ENCODE measurements at regions not wholly inside any gene's neighbourhood (a gene's known extent, or its start where the extent isn't known, plus 50 kb on each side); places are given as distances from the start of the nearest gene placed in this dataset.
A peak's percentile ranks its signal among the peaks of the same experiment; 100 is the strongest.

DNA sequence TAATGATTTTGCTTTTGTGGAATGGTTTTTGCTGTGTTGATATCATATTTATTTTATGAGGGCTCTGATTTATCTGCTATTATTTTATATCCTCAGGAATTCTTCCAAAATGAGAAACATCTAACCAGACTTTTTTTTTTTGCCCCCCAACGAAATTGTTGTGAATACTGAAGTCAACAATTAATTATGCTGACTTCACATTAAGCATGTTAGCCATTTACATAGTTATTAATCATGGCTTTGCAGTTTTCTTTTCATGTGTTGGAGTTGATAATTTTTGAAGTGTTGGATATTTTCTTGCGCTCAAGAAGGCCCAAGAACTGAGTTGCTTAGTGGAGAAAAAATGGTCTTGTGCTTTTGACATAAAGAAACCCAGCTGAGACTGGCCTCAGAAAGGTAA is 246.6 kb upstream of the CRY1 start:
- DNase-seq (ENCODE audit: extremely low read depth, low read depth, low spot score): no peak

DNA sequence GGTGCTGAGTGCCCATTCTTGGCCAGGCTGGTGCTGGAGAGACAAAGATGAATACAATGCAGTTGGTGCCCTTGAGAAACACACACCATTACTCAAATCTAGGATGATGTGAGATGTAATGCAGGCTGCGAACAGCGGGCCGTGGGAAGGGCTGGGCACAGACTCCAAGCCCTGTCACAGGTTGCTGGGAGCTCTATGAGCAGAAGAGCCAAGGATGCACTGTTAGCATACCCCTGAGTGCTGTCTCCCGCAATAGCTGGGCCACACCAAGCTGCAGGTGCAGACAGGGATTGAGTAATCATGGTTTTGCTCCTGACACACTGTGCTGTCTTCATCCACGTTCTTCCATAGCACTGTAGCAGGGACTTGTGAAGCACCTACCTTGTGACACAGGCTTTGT is 247.5 kb upstream of the CRY1 start:
- DNase-seq (ENCODE audit: extremely low read depth, low read depth, low spot score): no peak

DNA sequence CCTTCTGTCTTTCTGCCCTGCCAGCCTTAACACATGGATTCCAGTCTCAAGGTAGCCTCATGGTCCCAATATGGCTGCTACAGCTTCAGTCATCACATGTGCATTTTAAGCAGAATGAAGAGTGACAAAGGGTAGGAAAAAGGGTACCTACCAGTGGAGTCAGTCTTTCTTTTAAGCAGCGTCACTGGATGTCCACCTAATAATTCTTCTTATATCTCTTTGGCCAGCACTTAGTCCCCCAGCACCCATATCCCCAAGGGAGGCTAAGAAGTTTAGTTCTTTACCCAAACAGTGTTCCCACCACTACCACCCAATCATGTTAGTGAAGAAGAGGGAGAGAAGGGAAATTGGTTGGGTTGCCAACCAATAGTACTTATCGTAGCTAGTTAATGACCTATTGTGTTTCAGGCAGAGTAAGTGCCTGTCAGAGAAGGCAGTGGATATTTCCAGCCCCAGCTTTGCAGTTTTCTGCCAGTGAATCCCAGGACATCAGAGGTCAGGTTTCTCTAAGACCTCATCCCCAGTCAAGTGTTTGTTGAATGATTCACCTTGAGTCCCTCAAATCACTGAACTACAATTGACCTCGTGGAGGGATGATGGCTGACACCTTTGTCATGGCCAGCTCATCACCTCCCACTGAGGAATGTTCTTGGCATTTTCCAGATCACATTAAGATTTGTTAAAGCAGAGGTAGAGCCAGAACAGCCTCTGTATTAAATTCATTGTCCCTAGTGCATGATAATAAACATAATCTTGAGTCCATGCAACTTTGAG is 250.9 kb upstream of the CRY1 start:
- no peak for DNase-seq (ENCODE audit: extremely low read depth, low read depth, low spot score)

DNA sequence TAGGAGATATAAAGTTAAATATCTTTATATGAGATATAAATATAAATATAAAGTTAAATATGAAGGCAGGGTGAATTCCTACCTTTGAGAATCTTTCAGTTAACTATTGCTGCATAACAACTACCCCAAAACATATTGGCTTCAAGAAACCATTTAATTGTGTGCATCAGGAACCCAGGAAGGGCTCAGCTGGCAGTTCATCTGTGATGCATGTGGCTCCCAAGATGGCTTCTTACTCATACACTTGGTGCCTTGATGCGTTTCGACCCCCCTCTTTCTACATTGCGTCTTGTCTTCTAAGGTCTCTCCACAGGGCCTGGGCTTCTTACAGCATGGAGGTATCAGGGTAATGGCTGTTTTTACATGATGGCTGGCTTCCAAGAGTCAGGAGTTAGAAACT is 253.9 kb upstream of the CRY1 start:
- DNase-seq (ENCODE audit: extremely low read depth, low read depth, low spot score): no peak

DNA sequence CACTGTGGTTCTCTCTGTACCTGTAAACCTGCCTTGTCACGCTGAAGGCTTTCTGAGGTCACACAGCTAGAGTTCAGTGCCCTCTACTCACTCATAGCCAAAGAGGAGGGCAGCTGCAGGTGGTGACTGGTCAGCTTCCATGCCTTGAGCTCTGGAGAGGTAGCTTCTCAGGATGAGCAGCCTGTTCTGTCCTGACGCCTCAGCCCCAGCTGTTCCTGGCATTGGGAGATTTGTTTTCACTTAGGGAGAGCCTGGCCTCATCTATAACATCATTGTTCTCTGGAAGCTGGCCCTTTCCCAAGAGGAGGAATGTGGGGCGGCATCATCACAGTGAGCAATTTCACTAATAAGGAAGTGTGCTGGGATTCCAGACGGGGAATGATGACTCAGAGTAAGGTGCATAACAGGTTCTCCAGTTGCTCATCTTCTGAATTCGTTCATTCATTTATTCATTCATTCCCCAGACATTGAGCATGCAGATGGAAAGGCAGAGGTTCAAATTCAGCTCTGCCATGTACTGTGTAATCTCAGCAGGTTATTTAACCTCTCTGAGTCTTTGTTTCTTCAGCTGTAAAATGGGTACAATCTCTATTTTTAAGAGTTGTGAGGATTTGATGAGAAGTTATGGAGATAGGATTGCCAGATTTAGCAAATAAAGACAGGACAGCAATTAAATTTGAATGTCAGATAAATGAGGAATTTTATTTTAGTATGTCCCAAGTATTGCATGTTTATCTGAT is 255.8 kb upstream of the CRY1 start:
- DNase-seq (ENCODE audit: extremely low read depth, low read depth, low spot score): peak; percentile 25

DNA sequence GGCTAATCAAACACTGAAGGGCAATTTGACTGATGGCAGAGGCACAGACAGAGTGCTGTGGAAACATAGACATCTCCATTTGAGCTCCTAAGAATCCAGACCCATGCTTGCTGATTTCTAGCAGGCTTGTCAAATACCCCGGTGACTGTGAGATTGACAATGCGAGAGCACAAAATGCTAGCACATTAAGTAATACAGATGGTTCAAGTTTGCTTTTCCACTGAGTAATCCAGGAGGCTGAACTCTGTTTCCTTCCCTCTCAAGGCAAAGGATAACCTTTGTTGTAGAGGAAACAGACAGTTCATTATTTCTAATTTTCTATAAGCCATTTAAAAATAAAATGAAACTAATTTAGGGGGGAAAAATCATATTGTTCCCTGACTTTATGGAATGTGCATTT is 256.5 kb upstream of the CRY1 start:
- no peak for DNase-seq (ENCODE audit: extremely low read depth, low read depth, low spot score)

DNA sequence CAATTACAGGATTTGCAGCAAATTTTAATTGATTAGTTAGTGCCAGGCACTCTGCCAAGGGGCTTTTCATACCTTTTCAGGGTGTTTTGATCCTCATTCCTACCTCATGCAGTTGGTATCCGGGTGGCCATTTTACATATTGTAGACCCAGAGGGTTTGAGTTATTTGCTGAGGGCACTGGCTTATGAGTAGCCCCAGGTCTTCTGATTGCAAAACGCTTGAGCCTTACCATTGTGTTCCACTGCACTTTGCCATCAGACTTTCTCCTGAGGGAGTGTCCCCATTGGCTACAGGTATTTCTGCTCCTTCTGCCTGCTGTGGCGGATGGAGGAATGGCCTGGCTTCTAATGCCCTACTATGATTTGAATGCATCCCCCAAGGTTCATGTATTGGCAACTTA is 257.8 kb upstream of the CRY1 start:
- DNase-seq (ENCODE audit: extremely low read depth, low read depth, low spot score): no peak

DNA sequence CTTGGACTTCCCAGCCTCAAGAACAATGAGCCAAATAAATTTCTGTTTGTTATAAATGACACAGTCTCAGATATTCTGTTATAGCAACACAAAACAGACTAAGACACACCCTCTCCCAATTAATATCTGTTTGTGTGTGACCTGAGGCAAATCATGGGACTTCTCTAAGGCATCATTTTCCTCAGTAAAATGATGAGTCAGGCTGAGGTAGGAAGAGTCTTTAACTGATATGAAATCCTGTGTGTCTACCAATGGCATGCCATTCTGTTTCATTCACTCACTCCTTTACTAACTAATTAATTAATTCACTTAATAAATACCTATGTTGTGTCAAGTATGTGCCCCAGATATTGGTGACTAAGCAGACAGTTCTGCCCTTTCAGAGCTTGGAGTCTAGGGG is 258.4 kb upstream of the CRY1 start:
- DNase-seq (ENCODE audit: extremely low read depth, low read depth, low spot score): no peak

DNA sequence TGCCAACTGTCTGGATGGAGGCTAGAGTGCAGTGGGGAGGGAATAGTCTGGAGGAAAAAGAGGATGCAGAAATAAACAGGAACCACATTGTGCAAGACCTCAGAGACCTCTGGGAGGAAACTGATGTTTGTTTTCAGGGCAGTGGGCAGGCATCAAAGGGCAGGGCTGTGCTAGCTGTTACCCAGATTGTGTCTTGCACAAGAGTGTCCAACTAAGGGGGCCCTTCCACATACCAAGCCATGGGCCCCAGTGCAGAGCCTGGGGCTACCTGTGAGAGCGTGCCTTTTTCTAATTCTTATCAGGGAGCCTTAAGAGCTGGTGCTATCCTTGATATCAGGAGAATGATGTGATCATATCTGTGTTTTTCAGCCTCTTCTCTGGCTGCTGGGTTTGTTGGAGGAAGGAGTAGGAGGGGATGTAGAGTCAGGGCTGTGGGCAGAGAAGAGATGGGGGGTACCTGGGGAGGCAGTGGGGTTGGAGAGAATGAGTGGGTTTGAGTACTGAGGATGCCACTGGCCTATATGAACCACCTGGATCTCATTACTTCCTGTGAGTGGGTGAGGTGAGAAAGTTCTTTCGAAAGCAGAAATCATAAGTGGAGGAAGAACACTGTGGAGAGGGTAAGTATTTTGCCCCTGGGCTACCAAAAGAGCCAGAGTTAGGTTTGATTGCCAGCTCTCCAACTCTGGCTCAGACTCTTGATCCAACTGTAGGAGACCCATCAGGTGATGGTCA is 259.2 kb upstream of the CRY1 start:
- no peak for DNase-seq (ENCODE audit: extremely low read depth, low read depth, low spot score)

DNA sequence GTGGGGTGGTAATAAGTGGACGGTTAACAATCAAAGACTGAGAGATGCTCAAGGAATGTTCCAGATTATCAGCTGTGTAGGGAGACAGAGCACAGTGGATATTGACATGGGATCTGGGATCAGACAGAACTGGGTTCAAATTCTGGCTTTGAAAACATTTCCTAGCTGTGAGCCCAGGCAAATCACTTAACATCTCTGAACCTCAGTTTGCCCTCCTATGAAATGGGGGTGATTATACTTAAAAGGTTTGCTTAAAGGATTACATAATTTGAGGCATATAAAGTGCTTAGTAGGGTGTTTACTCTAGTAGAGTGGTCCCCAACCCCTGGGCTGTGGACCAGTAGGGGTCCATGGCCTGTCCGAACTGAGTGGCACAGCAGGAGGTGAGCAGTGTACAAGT is 260.0 kb upstream of the CRY1 start:
- no peak for DNase-seq (ENCODE audit: extremely low read depth, low read depth, low spot score)

DNA sequence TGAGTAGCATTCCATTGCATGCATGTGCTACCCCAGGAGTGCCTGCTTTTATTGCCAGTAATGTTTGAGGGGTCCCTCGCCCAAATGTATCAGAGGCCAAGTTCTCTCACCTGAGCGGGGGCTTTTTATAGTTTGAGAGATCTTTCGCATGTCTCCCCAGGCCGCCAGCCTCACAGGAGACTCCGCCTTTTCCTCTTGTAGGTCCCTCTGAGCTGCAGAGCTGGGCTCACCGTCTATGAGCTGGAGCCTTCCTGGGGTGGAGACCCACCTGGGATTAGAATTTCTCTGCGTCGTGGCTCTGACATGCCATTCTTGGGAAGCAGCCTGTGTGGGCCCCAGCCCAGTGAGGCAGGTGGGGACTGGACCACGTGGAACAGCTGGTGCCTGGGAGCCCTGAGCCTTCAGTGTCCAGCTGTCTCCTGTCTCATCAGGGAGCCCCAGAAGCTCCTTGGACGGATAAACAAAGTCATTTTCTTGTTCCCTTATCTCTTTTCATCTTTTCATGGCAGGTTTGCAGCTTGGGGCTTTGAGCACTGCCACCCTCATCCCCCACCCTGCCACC is 261.7 kb upstream of the CRY1 start:
- DNase-seq (ENCODE audit: extremely low read depth, low read depth, low spot score): no peak

DNA sequence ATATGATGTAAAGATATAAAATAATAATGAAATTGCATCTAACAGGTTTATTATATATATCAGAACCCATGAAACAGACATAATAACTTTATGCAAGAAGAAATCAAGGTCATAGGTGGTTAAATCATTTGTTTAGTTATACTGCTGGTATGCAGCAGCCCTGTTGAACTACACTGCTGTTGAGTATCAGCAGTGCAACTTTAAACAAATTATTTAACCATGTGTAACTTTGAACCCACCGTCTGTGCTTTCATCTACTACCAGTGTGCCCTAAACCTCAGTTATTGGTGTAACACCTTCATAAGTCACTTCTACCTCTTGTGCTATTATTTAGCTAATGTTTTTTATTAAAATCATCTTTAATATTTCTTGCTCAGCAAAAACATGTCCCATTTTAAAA is 262.3 kb upstream of the CRY1 start:
- DNase-seq (ENCODE audit: extremely low read depth, low read depth, low spot score): no peak

DNA sequence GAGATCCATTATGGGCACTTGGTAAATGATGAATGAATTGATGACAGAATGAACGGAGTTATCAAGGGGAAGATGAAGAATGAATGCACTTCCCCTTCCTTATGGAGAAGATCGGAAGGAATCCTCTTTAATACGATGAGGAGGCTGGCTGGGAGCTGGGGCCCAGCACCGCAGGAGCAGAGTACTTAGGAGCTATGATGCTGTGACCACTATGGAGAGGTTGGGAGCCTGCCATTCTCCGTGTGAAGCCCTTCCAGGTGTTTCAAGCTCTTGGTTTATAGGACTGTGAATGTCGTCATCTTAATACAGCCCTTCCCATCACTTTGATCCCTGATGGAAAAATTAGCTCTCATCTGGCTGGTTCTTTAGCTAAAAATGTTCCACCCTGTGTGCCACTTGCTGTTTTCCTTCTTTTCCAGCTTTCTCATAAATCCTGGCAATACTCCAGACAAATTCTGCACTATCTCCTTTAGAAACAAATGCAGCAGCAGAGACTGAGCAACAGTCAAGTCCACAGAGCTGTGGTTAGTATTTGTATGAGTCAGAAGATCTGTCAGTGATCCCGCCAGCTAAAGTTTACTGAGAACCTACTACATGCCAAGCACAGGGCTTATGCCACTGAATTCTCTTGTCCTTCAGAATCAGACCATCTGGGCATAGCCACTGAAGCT is 263.1 kb upstream of the CRY1 start:
- no peak for DNase-seq (ENCODE audit: extremely low read depth, low read depth, low spot score)

DNA sequence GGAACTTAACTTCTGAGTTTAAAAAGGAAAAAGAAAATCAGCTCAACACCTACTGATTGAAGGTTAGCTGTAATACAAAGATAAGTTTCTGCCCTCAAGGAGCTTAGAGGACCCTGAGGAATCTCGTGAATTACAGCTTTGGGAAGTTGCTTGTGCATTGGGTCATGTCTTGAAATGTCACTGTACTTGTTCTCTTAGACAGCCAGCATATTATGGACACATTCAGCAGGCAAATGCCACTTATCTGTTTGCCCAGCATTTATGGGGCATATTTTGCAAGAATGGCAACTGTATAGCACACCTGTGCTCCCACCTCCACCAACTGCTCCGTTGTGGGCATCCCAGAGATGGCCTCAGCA is 263.6 kb upstream of the CRY1 start:
- DNase-seq (ENCODE audit: extremely low read depth, low read depth, low spot score): no peak

DNA sequence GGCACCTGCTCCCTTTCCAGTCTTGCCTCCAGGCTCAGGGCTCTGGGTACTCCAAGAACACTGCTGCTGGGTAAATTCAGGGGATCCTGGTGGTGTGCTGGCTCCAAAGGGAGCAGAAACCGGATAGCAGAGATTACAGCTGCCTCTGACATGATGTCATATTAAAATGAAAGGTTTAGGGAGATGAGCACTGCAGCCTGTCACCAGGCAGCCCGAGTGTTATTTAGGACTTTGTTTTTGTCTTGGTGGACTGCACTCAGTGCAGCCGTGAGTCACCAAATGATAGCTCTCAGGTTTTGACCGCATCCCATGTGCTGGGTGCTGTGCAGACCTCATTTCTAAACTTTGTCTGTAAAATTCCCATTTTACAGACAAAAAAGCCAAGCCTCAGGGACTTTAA is 266.0 kb upstream of the CRY1 start:
- DNase-seq (ENCODE audit: extremely low read depth, low read depth, low spot score): no peak

DNA sequence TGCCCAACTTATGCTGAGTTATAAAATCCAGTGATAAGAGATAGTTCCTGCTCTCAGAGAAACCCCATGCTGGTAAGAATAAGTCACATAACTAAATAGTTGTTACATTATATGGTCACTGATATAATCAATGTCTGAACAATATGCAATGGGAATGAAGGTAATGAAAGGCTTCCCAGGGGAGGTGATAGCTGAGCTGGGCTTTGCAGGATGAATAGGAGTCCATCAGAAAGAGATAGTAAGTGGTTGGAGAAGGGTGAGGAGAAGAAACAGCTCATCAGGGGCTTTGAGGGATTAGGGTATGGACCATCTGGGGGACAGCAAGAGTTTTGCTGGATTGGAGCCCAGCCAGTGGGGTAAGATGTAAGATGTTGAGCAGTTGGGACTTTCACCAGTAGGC is 266.7 kb upstream of the CRY1 start:
- no peak for DNase-seq (ENCODE audit: extremely low read depth, low read depth, low spot score)

DNA sequence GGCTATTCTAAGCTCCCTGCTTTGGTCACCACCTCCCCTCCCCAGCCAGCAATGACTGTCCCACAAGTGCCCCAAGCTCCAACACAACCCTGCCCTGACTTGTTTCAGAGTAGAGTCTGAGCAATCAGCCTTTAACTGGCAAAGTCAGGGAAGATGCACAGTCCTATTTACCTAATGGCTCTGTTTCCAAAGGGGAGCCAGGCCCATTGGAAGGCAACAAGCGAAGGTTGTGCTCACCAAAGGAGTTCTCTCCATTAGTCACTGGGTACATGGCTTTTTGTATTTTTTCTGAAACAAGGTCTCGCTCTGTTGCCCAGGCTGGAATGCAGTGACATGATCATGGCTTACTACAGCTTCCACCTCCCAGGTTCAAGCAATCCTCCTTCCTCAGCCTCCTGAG is 267.1 kb upstream of the CRY1 start:
- no peak for DNase-seq (ENCODE audit: extremely low read depth, low read depth, low spot score)

DNA sequence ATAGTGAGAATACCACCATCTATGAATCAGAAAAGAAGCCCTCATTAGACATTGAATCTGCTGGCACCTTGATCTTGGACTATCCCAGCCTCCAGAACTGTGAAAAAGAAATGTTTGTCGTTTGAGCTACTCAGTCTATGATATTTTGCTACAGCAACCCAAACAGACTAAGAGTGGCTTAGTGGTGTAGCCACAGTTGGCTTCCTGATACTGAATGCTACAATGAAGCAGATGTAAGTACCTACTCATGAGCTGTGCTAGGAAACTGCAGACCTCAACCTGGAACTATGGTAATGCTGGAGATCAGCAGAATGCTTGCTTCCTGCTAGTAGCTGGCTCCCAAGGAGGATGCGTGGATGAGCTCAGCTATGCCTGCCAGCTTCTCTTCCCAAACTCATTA is 268.6 kb upstream of the CRY1 start:
- no peak for DNase-seq (ENCODE audit: extremely low read depth, low read depth, low spot score)

DNA sequence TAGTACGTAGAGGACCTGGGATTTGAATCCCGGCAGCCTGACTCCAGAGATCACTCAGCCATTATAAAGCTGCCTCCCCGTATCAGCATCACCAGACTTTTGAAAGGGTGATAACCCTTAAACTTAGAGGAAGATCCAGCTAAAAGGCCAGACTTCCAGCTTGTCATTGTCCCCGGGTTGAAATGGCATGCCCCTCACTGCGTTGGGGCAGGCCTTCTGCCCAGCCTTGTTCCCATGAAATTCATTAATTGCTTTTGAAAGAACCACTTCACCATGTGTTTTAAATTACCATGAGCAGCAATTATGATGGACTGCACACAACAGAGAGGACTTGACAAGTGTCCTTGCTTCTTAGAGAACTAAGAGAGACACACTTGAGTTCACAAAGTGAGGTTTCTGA is 269.6 kb upstream of the CRY1 start:
- no peak for DNase-seq (ENCODE audit: extremely low read depth, low read depth, low spot score)

DNA sequence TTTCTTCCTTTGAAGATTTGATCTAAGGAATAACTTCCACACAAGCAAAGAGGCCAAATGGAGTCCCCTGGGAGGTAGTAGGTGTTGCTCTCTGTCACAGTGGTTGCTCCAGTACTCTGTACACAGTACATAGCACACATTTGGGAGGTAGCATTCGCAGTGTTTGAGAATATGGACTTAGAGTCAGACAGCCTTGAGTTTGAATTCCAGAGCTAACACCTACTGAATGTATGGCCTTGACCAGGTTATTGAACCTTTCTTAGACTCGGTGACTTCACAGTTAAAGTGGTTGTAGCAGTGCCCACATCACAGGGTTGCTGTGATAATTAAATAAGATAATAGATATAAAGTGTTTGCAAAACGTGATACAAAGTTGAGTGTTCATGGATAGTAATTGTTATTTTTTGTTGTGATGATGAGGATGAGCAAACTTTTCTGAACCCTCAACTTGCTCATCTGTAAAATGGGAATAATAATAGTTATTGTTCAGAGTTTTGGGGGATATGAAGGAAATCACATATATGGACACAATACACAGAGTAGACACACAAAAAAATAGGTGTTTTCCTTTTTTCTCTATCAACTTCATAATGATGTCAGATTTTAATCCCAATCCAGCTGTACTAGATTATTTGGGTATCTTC is 271.6 kb upstream of the CRY1 start:
- no peak for DNase-seq (ENCODE audit: extremely low read depth, low read depth, low spot score)

DNA sequence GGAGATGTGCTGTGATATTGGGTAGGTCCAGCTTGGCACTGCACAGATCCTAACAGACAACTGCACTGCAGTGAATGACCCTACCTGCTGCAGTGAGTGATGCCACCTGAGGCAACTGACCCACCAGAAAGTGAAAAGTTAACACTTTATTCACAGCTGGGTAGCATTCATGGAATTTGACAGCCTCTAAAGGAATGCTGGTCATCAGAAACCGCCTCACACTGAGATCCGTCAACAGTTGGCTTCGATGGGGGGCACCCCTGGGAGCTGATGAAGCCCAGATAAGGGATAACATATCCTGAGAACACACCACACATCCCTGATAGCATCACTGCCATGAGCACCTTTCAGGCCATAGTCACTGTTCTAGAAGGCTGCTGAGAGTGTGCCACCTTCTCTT is 272.4 kb upstream of the CRY1 start:
- no peak for DNase-seq (ENCODE audit: extremely low read depth, low read depth, low spot score)
